ENCODE measurements at regions not wholly inside any gene's neighbourhood (a gene's known extent, or its start where the extent isn't known, plus 50 kb on each side); places are given as distances from the start of the nearest gene placed in this dataset.

DNA sequence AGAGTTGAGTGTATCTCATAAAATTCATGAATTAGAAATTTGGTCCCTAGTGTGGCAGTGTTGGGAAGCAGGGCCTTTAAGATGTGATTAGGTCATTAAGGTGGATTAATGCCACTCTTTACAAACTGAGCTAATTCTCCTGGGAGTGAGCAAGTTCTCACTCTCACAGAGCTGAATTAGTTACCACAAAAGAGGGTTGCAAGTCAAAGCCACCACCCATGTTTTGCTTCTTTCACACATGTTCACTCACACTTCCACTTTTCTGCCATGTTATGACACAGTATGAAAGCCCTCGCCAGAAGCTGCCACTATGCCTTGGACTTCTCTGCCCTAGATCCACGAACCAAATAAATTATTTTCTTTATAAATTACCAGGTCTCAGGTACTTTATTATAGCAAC lies 332.1 kb downstream of the ARAP2 start:
- no peaks in the 10 kb centered on the region for H3K9me2 ChIP-seq (replicated peaks; ENCODE audit: low read depth, low read length)
- no peak overlapping the region for H3K9ac ChIP-seq (ENCODE audit: low read depth, low read length, poor library complexity, severe bottlenecking)
- H3K4me3 ChIP-seq (ENCODE audit: low read length, poor library complexity, severe bottlenecking) = no peak overlapping the region
- H3K9me3 ChIP-seq (ENCODE audit: insufficient read depth, low read depth, low read length) = no peaks in the 10 kb centered on the region
- H2AFZ ChIP-seq (ENCODE audit: low read length) = no peak overlapping the region
- H3F3A ChIP-seq (ENCODE audit: low read depth) = no peaks in the 10 kb centered on the region
- TF ChIP-seq EZH2phosphoT487 (IDR thresholded peaks at IDR 0.05; ENCODE audit: borderline replicate concordance) = no peak
- TF ChIP-seq, protein P1, sequence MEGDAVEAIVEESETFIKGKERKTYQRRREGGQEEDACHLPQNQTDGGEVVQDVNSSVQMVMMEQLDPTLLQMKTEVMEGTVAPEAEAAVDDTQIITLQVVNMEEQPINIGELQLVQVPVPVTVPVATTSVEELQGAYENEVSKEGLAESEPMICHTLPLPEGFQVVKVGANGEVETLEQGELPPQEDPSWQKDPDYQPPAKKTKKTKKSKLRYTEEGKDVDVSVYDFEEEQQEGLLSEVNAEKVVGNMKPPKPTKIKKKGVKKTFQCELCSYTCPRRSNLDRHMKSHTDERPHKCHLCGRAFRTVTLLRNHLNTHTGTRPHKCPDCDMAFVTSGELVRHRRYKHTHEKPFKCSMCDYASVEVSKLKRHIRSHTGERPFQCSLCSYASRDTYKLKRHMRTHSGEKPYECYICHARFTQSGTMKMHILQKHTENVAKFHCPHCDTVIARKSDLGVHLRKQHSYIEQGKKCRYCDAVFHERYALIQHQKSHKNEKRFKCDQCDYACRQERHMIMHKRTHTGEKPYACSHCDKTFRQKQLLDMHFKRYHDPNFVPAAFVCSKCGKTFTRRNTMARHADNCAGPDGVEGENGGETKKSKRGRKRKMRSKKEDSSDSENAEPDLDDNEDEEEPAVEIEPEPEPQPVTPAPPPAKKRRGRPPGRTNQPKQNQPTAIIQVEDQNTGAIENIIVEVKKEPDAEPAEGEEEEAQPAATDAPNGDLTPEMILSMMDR (conservative IDR thresholded peaks at IDR 0.05; ENCODE audit: low read length) = no peak
- H3K79me2 ChIP-seq (ENCODE audit: insufficient read depth, low read length) = no peaks in the 10 kb centered on the region
- no peaks in the 10 kb centered on the region for H4K20me1 ChIP-seq (ENCODE audit: insufficient read depth, low read length, poor library complexity, severe bottlenecking)
- no peaks in the 10 kb centered on the region for H3K36me3 ChIP-seq (ENCODE audit: insufficient read depth, low read length)
- peaks cover 49% of the 10 kb centered on the region for H3K27me3 ChIP-seq (ENCODE audit: insufficient read depth, low read length, poor library complexity, severe bottlenecking)
- no peak overlapping the region for H3K4me2 ChIP-seq (ENCODE audit: low read depth, low read length, poor library complexity, severe bottlenecking)
- H3K4me1 ChIP-seq (ENCODE audit: insufficient read depth, low read length, poor library complexity, severe bottlenecking) = no peaks in the 10 kb centered on the region

DNA sequence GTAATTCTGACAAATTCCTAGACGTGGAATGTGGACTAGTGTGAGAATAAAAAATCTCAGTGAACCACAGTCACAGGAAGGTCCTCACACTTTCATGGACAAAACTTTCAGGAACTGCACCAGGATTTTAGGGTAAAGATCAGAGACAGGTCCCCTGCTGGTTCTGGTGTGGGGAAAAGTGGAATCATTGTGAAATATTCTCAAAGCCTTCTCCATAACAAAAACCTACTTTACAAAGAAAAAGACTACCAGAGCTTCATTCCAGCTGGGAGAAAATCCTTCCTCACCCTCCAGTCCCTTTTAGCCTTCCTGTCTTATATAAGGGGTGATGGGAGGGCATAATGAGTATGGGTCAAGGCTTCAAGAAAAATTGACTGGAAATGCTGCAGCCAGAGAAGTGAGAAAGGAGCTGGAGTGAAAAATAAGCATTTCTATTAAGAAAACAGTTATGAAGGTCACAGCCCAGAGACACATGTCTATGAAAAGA lies 325.8 kb downstream of the ARAP2 start:
- H2AFZ ChIP-seq (ENCODE audit: low read length) = no peak overlapping the region
- H3K27me3 ChIP-seq (ENCODE audit: insufficient read depth, low read length, poor library complexity, severe bottlenecking) = peaks cover 60% of the 10 kb centered on the region
- H3K9ac ChIP-seq (ENCODE audit: low read depth, low read length, poor library complexity, severe bottlenecking) = no peak overlapping the region
- no peaks in the 10 kb centered on the region for H3K9me2 ChIP-seq (replicated peaks; ENCODE audit: low read depth, low read length)
- H3K4me3 ChIP-seq (ENCODE audit: low read length, poor library complexity, severe bottlenecking) = no peak overlapping the region
- no peak for TF ChIP-seq EZH2phosphoT487 (IDR thresholded peaks at IDR 0.05; ENCODE audit: borderline replicate concordance)
- TF ChIP-seq, protein P1 (conservative IDR thresholded peaks at IDR 0.05; ENCODE audit: low read length) = no peak
- no peaks in the 10 kb centered on the region for H3F3A ChIP-seq (ENCODE audit: low read depth)
- no peaks in the 10 kb centered on the region for H3K36me3 ChIP-seq (ENCODE audit: insufficient read depth, low read length)
- H3K9me3 ChIP-seq (ENCODE audit: insufficient read depth, low read depth, low read length) = no peaks in the 10 kb centered on the region
- no peak overlapping the region for H3K4me2 ChIP-seq (ENCODE audit: low read depth, low read length, poor library complexity, severe bottlenecking)
- no peaks in the 10 kb centered on the region for H4K20me1 ChIP-seq (ENCODE audit: insufficient read depth, low read length, poor library complexity, severe bottlenecking)
- H3K79me2 ChIP-seq (ENCODE audit: insufficient read depth, low read length) = no peaks in the 10 kb centered on the region
- no peaks in the 10 kb centered on the region for H3K4me1 ChIP-seq (ENCODE audit: insufficient read depth, low read length, poor library complexity, severe bottlenecking)

DNA sequence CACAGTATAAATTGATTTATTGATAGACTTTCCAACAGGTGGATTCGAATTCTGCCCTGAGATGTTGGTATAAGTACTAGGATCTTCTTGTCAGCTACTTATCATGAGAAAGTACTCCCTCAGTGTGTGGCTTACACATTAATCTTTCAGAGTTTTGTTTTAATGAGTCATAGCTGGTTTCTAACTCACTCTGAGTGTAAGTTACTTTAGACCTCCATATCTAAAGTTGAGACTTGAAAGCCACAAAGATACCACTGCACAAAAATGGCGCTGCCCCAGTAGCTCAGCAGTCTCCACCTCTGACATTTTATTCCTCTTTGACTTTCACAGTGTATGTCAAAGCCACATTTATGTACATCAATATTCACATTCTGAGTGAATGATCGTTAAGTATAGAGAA lies 318.5 kb downstream of the ARAP2 start:
- no peak for TF ChIP-seq EZH2phosphoT487 (IDR thresholded peaks at IDR 0.05; ENCODE audit: borderline replicate concordance)
- TF ChIP-seq, protein P1 (conservative IDR thresholded peaks at IDR 0.05; ENCODE audit: low read length) = no peak
- Histone ChIP-seq H3K36me3 (ENCODE audit: insufficient read depth, low read length) (no peaks in the 10 kb centered on the region), H3K27me3 (ENCODE audit: insufficient read depth, low read length, poor library complexity, severe bottlenecking) (peaks cover 6% of the 10 kb centered on the region), H3K79me2 (ENCODE audit: insufficient read depth, low read length) (no peaks in the 10 kb centered on the region), H2AFZ (ENCODE audit: low read length) (no peak overlapping the region), H3K4me3 (ENCODE audit: low read length, poor library complexity, severe bottlenecking) (no peak overlapping the region), H4K20me1 (ENCODE audit: insufficient read depth, low read length, poor library complexity, severe bottlenecking) (no peaks in the 10 kb centered on the region), H3K9me2 (replicated peaks; ENCODE audit: low read depth, low read length) (no peaks in the 10 kb centered on the region), H3K4me1 (ENCODE audit: insufficient read depth, low read length, poor library complexity, severe bottlenecking) (no peaks in the 10 kb centered on the region), H3F3A (ENCODE audit: low read depth) (no peaks in the 10 kb centered on the region), H3K4me2 (ENCODE audit: low read depth, low read length, poor library complexity, severe bottlenecking) (no peak overlapping the region), H3K9ac (ENCODE audit: low read depth, low read length, poor library complexity, severe bottlenecking) (no peak overlapping the region), H3K9me3 (ENCODE audit: insufficient read depth, low read depth, low read length) (no peaks in the 10 kb centered on the region)

Data from Loucy (cell line).